ENCODE measurements at regions not wholly inside any gene's neighbourhood (a gene's known extent, or its start where the extent isn't known, plus 50 kb on each side); places are given as distances from the start of the nearest gene placed in this dataset.

GRCh38 chr7:46191776-46192175, 270.7 kb upstream of the IGFBP3 start:
- peaks cover 5% of the 10 kb centered on the region for H3K4me1 Mint-ChIP-seq (ENCODE audit: unreplicated experiment)
- H3K36me3 Mint-ChIP-seq (ENCODE audit: unreplicated experiment), result no peaks in the 10 kb centered on the region
- TF ChIP-seq CTCF (IDR thresholded peaks at IDR 0.05), result no peak
- H3K9me3 Mint-ChIP-seq (ENCODE audit: unreplicated experiment), result no peaks in the 10 kb centered on the region
- no peaks in the 10 kb centered on the region for H3K27me3 Mint-ChIP-seq (ENCODE audit: unreplicated experiment)
- no peak overlapping the region for H3K4me3 Mint-ChIP-seq (ENCODE audit: unreplicated experiment)
- H3K27ac Mint-ChIP-seq (ENCODE audit: unreplicated experiment), result no peak overlapping the region
- no peak for DNase-seq (ENCODE audit: extremely low spot score, unreplicated experiment)

- Mint-ChIP-seq H3K4me1 (ENCODE audit: unreplicated experiment) (peaks cover 5% of the 10 kb centered on the region), H3K27me3 (ENCODE audit: unreplicated experiment) (no peaks in the 10 kb centered on the region), H3K9me3 (ENCODE audit: unreplicated experiment) (no peaks in the 10 kb centered on the region), H3K36me3 (ENCODE audit: unreplicated experiment) (no peaks in the 10 kb centered on the region), H3K4me3 (ENCODE audit: unreplicated experiment) (no peak overlapping the region), H3K27ac (ENCODE audit: unreplicated experiment) (no peak overlapping the region)
- TF ChIP-seq CTCF (IDR thresholded peaks at IDR 0.05), result no peak
- DNase-seq (ENCODE audit: extremely low spot score, unreplicated experiment), result peak; percentile 30
Observed at GRCh38 chr7:46191296-46191695, 270.2 kb upstream of the IGFBP3 start.

GRCh38 chr7:46189255-46189790, 268.3 kb upstream of the IGFBP3 start:
- H3K4me1 Mint-ChIP-seq (ENCODE audit: unreplicated experiment), result peaks cover 5% of the 10 kb centered on the region
- no peaks in the 10 kb centered on the region for H3K27me3 Mint-ChIP-seq (ENCODE audit: unreplicated experiment)
- H3K4me3 Mint-ChIP-seq (ENCODE audit: unreplicated experiment), result no peak overlapping the region
- no peaks in the 10 kb centered on the region for H3K36me3 Mint-ChIP-seq (ENCODE audit: unreplicated experiment)
- DNase-seq (ENCODE audit: extremely low spot score, unreplicated experiment), result peak; percentile 53
- no peaks in the 10 kb centered on the region for H3K9me3 Mint-ChIP-seq (ENCODE audit: unreplicated experiment)
- no peak overlapping the region for H3K27ac Mint-ChIP-seq (ENCODE audit: unreplicated experiment)
- TF ChIP-seq CTCF (IDR thresholded peaks at IDR 0.05), result no peak

- H3K27ac Mint-ChIP-seq (ENCODE audit: unreplicated experiment), result no peak overlapping the region
- H3K4me1 Mint-ChIP-seq (ENCODE audit: unreplicated experiment), result no peaks in the 10 kb centered on the region
- no peak overlapping the region for H3K4me3 Mint-ChIP-seq (ENCODE audit: unreplicated experiment)
- DNase-seq (ENCODE audit: extremely low spot score, unreplicated experiment), result peak; percentile 6
- peaks cover 6% of the 10 kb centered on the region for H3K9me3 Mint-ChIP-seq (ENCODE audit: unreplicated experiment)
- no peaks in the 10 kb centered on the region for H3K27me3 Mint-ChIP-seq (ENCODE audit: unreplicated experiment)
- no peaks in the 10 kb centered on the region for H3K36me3 Mint-ChIP-seq (ENCODE audit: unreplicated experiment)
- no peak for TF ChIP-seq CTCF (IDR thresholded peaks at IDR 0.05)
Observed at GRCh38 chr7:46186131-46186530, 265.1 kb upstream of the IGFBP3 start.

GRCh38 chr7:46179061-46179610, 258.1 kb upstream of the IGFBP3 start:
- no peak for TF ChIP-seq CTCF (IDR thresholded peaks at IDR 0.05)
- Mint-ChIP-seq H3K4me1 (ENCODE audit: unreplicated experiment) (peaks cover 4% of the 10 kb centered on the region), H3K36me3 (ENCODE audit: unreplicated experiment) (no peaks in the 10 kb centered on the region), H3K27ac (ENCODE audit: unreplicated experiment) (no peak overlapping the region), H3K4me3 (ENCODE audit: unreplicated experiment) (no peak overlapping the region), H3K9me3 (ENCODE audit: unreplicated experiment) (peaks cover 12% of the 10 kb centered on the region), H3K27me3 (ENCODE audit: unreplicated experiment) (no peaks in the 10 kb centered on the region)
- DNase-seq (ENCODE audit: extremely low spot score, unreplicated experiment), result peak; percentile 42
